ENCODE measurements at regions not wholly inside any gene's neighbourhood (a gene's known extent, or its start where the extent isn't known, plus 50 kb on each side); places are given as distances from the start of the nearest gene placed in this dataset.

GRCh38 chr2:12987246-12987645, 270.5 kb downstream of the TRIB2 start:
- Mint-ChIP-seq H3K9me3 (no peaks in the 10 kb centered on the region), H3K36me3 (no peaks in the 10 kb centered on the region), H3K4me3 (peak overlapping the region; percentile 33), H3K27me3 (ENCODE audit: low read depth in 2 of 2) (no peaks in the 10 kb centered on the region), H3K27ac (peak overlapping the region; percentile 37 to 79), H3K4me1 (peaks cover 9 to 16% of the 10 kb centered on the region in 2 donors)
- intact Hi-C loops (cut with micrococcal nuclease): no loop called here
- DNase-seq (no peak), ATAC-seq (peak; percentile 44 to 57 (median 49))
- no peak overlapping the region for H3K27ac ChIP-seq (ENCODE audit: low read length)
- H3K4me3 ChIP-seq (ENCODE audit: low read length): no peak overlapping the region
- H3K27me3 ChIP-seq (ENCODE audit: control insufficient read depth, insufficient read depth, low read length): no peaks in the 10 kb centered on the region
- H3K36me3 ChIP-seq (ENCODE audit: control insufficient read depth, insufficient read depth, low read length): no peaks in the 10 kb centered on the region
- H3K4me1 ChIP-seq (ENCODE audit: control insufficient read depth, insufficient read depth, low read length): no peaks in the 10 kb centered on the region
- no peak for TF ChIP-seq CTCF (IDR thresholded peaks at IDR 0.05)
- H3K9me3 ChIP-seq (ENCODE audit: control insufficient read depth, insufficient read depth, low read length): no peaks in the 10 kb centered on the region

DNA sequence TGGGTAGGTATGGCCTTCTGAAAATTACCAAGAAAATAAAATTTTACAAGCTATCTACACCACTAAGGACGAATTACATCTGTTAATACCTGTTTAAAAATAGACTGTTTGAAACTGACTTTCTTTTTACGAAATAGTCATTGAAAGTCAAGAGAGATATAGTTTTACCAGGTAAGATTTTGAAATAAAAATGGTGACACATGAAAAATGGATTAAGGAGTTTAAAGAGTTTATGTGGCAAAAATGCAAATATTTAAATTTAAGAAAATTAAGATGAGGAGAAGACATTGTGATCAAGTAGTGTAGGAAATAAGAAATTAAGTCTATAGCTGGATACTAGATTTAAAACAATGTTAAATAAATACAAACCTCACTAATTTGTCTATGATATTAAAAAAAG, 271.5 kb downstream of the TRIB2 start:
- H3K4me3 Mint-ChIP-seq: no peak overlapping the region
- peak overlapping the region in 1 of 2 donors; percentile 37 for H3K27ac Mint-ChIP-seq
- Histone ChIP-seq H3K9me3 (ENCODE audit: control insufficient read depth, insufficient read depth, low read length) (no peaks in the 10 kb centered on the region), H3K27ac (ENCODE audit: low read length) (no peak overlapping the region), H3K4me3 (ENCODE audit: low read length) (no peak overlapping the region), H3K4me1 (ENCODE audit: control insufficient read depth, insufficient read depth, low read length) (no peaks in the 10 kb centered on the region), H3K27me3 (ENCODE audit: control insufficient read depth, insufficient read depth, low read length) (no peaks in the 10 kb centered on the region), H3K36me3 (ENCODE audit: control insufficient read depth, insufficient read depth, low read length) (no peaks in the 10 kb centered on the region)
- no peak for ATAC-seq
- peaks cover 9 to 12% of the 10 kb centered on the region in 2 donors for H3K4me1 Mint-ChIP-seq
- no peak for DNase-seq
- no peaks in the 10 kb centered on the region for H3K9me3 Mint-ChIP-seq
- H3K36me3 Mint-ChIP-seq: no peaks in the 10 kb centered on the region
- no peak for TF ChIP-seq CTCF (IDR thresholded peaks at IDR 0.05)
- WGBS (ENCODE audit: insufficient coverage): 100% methylated on average over 1 of the region's 2 CpGs
- intact Hi-C loops (cut with micrococcal nuclease): no loop called here
- no peaks in the 10 kb centered on the region for H3K27me3 Mint-ChIP-seq (ENCODE audit: low read depth in 2 of 2)

- ATAC-seq: no peak
- Histone ChIP-seq H3K36me3 (ENCODE audit: control insufficient read depth, insufficient read depth, low read length) (no peaks in the 10 kb centered on the region), H3K27ac (ENCODE audit: low read length) (no peak overlapping the region), H3K27me3 (ENCODE audit: control insufficient read depth, insufficient read depth, low read length) (no peaks in the 10 kb centered on the region), H3K9me3 (ENCODE audit: control insufficient read depth, insufficient read depth, low read length) (no peaks in the 10 kb centered on the region), H3K4me3 (ENCODE audit: low read length) (no peak overlapping the region), H3K4me1 (ENCODE audit: control insufficient read depth, insufficient read depth, low read length) (no peaks in the 10 kb centered on the region)
- DNase-seq: no peak
- intact Hi-C loops (cut with micrococcal nuclease): no loop called here
- peak; percentile 29 for TF ChIP-seq CTCF (IDR thresholded peaks at IDR 0.05)
- no peak overlapping the region for H3K4me3 Mint-ChIP-seq
- H3K9me3 Mint-ChIP-seq: no peaks in the 10 kb centered on the region
- WGBS (ENCODE audit: insufficient coverage): 80% methylated on average over 1 of the region's 1 CpG
- H3K27me3 Mint-ChIP-seq (ENCODE audit: low read depth in 2 of 2): no peaks in the 10 kb centered on the region
- H3K27ac Mint-ChIP-seq: no peak overlapping the region
- no peaks in the 10 kb centered on the region for H3K36me3 Mint-ChIP-seq
- H3K4me1 Mint-ChIP-seq: peaks cover 9 to 11% of the 10 kb centered on the region in 2 donors
These were observed 273.8 kb downstream of the TRIB2 start for GRCh38 chr2:12990523-12990922.

GRCh38 chr2:12998685-12999084, 281.9 kb downstream of the TRIB2 start:
- no peak overlapping the region for H3K27ac ChIP-seq (ENCODE audit: low read length)
- H3K36me3 ChIP-seq (ENCODE audit: control insufficient read depth, insufficient read depth, low read length): no peaks in the 10 kb centered on the region
- no peaks in the 10 kb centered on the region for H3K9me3 Mint-ChIP-seq
- intact Hi-C loops (cut with micrococcal nuclease): no loop called here
- no peaks in the 10 kb centered on the region for H3K36me3 Mint-ChIP-seq
- no peaks in the 10 kb centered on the region for H3K27me3 ChIP-seq (ENCODE audit: control insufficient read depth, insufficient read depth, low read length)
- DNase-seq: no peak
- H3K27me3 Mint-ChIP-seq (ENCODE audit: low read depth in 2 of 2): no peaks in the 10 kb centered on the region
- no peak for TF ChIP-seq CTCF (IDR thresholded peaks at IDR 0.05)
- H3K4me3 ChIP-seq (ENCODE audit: low read length): no peak overlapping the region
- no peak overlapping the region for H3K4me3 Mint-ChIP-seq
- no peaks in the 10 kb centered on the region for H3K9me3 ChIP-seq (ENCODE audit: control insufficient read depth, insufficient read depth, low read length)
- ATAC-seq: no peak
- H3K4me1 ChIP-seq (ENCODE audit: control insufficient read depth, insufficient read depth, low read length): no peaks in the 10 kb centered on the region
- no peak overlapping the region for H3K27ac Mint-ChIP-seq
- no CpG with 5 or more reads among the region's 1 CpG for WGBS (ENCODE audit: insufficient coverage)
- peaks cover 0 to 6% of the 10 kb centered on the region in 2 donors for H3K4me1 Mint-ChIP-seq

Data from natural killer cell (primary cell).